WTC11 (cell line): ENCODE measurements at regions not wholly inside any gene's neighbourhood (a gene's known extent, or its start where the extent isn't known, plus 50 kb on each side); places are given as distances from the start of the nearest gene placed in this dataset.

Experiments
- ATAC-seq: fragments of 200-7000 bp; cut with Tn5 transposase; 2 replicates; pipeline ENCODE4 v1.10.0; 2021; ENCODE audit warnings: mild to moderate bottlenecking, moderate library complexity
- CTCF ChIA-PET: fragments of 300-600 bp; sonication (Branson Sonifier 250); formaldehyde crosslinking; loops from one replicate; lab custom pipeline; 2021; ENCODE audit warnings: antibody characterized with exemption; lab: Charles Lee
- POLR2A ChIA-PET: fragments of 350-600 bp; sonication (Branson Sonifier 250); formaldehyde crosslinking; loops from one replicate; lab custom pipeline; 2021; ENCODE audit warnings: antibody characterized with exemption; lab: Charles Lee
- DNase-seq: peaks from one replicate; pipeline ENCODE4 v3.0.0; 2021; ENCODE audit warnings: low spot score
- H3K27ac Mint-ChIP-seq: 2 replicates; pipeline ENCODE4 v1.8.0; 2021; ENCODE audit warnings: mixed read lengths
- H3K27me3 Mint-ChIP-seq: 2 replicates; pipeline ENCODE4 v1.8.0; 2021; ENCODE audit warnings: low read depth, mild to moderate bottlenecking, moderate library complexity, mixed read lengths
- H3K36me3 Mint-ChIP-seq: 2 replicates; pipeline ENCODE4 v1.8.0; 2021; ENCODE audit warnings: mixed read lengths
- H3K4me1 Mint-ChIP-seq: 2 replicates; pipeline ENCODE4 v1.8.0; 2022; ENCODE audit warnings: mixed read lengths
- H3K4me3 Mint-ChIP-seq: 2 replicates; pipeline ENCODE4 v1.8.0; 2021; ENCODE audit warnings: mild to moderate bottlenecking, moderate library complexity, mixed read lengths
- H3K9me3 Mint-ChIP-seq: 2 replicates; pipeline ENCODE4 v1.8.0; 2021; ENCODE audit warnings: mixed read lengths
- CREM ChIP-seq: sonication (generic); formaldehyde crosslinking; IDR thresholded peaks from 2 replicates; pipeline ENCODE4 v1.8.1; 2022; ENCODE audit warnings: mild to moderate bottlenecking, missing genetic modification reagents, moderate library complexity
- FOXK1 ChIP-seq: sonication (generic); formaldehyde crosslinking; IDR thresholded peaks from 2 replicates; pipeline ENCODE4 v1.8.0; 2022; ENCODE audit warnings: mild to moderate bottlenecking, moderate library complexity, missing genetic modification reagents
- IRF2 ChIP-seq: sonication (generic); formaldehyde crosslinking; IDR thresholded peaks from 2 replicates; pipeline ENCODE4 v1.8.0; 2022; ENCODE audit warnings: low read depth, missing genetic modification reagents, borderline replicate concordance
- JAZF1 ChIP-seq: fragments of 250-450 bp; sonication (Bioruptor Pico); IDR thresholded peaks from 2 replicates; pipeline ENCODE4 v1.9.0; 2021; ENCODE audit warnings: moderate library complexity, mild to moderate bottlenecking, inconsistent platforms
- KAT7 ChIP-seq: sonication (generic); formaldehyde crosslinking; IDR thresholded peaks from 2 replicates; pipeline ENCODE4 v1.8.1; 2023; ENCODE audit warnings: missing genetic modification reagents, mild to moderate bottlenecking, borderline replicate concordance
- MYBL2 ChIP-seq: sonication (generic); formaldehyde crosslinking; IDR thresholded peaks from 2 replicates; pipeline ENCODE4 v1.8.1; 2023; ENCODE audit warnings: mild to moderate bottlenecking, moderate library complexity, missing genetic modification reagents
- RELA ChIP-seq: sonication (generic); formaldehyde crosslinking; IDR thresholded peaks from 2 replicates; pipeline ENCODE4 v1.8.1; 2022; ENCODE audit warnings: missing genetic modification reagents, mild to moderate bottlenecking, borderline replicate concordance
- ZBTB21 ChIP-seq: sonication (generic); formaldehyde crosslinking; IDR thresholded peaks from 2 replicates; pipeline ENCODE4 v1.8.1; 2023; ENCODE audit warnings: mild to moderate bottlenecking, missing genetic modification reagents, borderline replicate concordance
- ZNF219 ChIP-seq: sonication (generic); formaldehyde crosslinking; IDR thresholded peaks from 2 replicates; pipeline ENCODE4 v1.8.0; 2023; ENCODE audit warnings: missing genetic modification reagents, mild to moderate bottlenecking, borderline replicate concordance
- TF ChIP-seq, protein P1 (sequence below): fragments of 250-450 bp; sonication (Bioruptor Pico); IDR thresholded peaks from 2 replicates; pipeline ENCODE4 v1.8.0; 2021; ENCODE audit warnings: mild to moderate bottlenecking
- TF ChIP-seq, protein P2 (sequence below): sonication (generic); formaldehyde crosslinking; IDR thresholded peaks from 2 replicates; pipeline ENCODE4 v1.8.0; 2022; ENCODE audit warnings: missing genetic modification reagents
- TF ChIP-seq, protein P3 (sequence below): sonication (generic); formaldehyde crosslinking; IDR thresholded peaks from 2 replicates; pipeline ENCODE4 v1.8.1; 2022; ENCODE audit warnings: missing genetic modification reagents, borderline replicate concordance
- TF ChIP-seq, protein P4 (sequence below): sonication (generic); formaldehyde crosslinking; IDR thresholded peaks from 2 replicates; pipeline ENCODE4 v1.8.1; 2022; ENCODE audit warnings: low read depth, mild to moderate bottlenecking, moderate library complexity, missing genetic modification reagents, borderline replicate concordance
- TF ChIP-seq, protein P5 (sequence below): fragments of 250-450 bp; sonication (Bioruptor Pico); IDR thresholded peaks from 2 replicates; pipeline ENCODE4 v1.9.0; 2021; ENCODE audit warnings: mild to moderate bottlenecking, borderline replicate concordance
- TF ChIP-seq, protein P6 (sequence below): sonication (generic); formaldehyde crosslinking; IDR thresholded peaks from 2 replicates; pipeline ENCODE4 v1.8.1; 2022; ENCODE audit warnings: mild to moderate bottlenecking, missing genetic modification reagents, moderate library complexity, borderline replicate concordance

DNA sequence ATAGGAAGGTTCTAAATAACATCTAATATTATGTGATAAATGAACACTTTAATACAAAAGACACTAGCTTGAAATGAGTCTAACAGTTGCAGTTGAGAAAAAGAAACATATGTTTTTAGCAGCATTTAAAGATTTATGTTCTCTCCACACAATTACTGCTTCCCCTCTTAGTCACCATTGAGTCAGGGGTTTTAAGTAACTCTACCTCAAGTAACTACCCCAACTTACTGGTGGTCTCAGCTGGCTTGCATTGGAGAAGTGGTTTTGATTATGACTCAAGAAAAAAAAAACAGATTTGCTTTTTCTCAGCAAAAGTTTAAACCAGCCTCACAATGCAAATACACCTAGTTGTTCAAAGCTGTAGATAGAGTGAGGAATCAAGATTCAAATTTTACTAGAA, 1216.5 kb upstream of the CDH9 start (continued):
- TF ChIP-seq, protein P1, sequence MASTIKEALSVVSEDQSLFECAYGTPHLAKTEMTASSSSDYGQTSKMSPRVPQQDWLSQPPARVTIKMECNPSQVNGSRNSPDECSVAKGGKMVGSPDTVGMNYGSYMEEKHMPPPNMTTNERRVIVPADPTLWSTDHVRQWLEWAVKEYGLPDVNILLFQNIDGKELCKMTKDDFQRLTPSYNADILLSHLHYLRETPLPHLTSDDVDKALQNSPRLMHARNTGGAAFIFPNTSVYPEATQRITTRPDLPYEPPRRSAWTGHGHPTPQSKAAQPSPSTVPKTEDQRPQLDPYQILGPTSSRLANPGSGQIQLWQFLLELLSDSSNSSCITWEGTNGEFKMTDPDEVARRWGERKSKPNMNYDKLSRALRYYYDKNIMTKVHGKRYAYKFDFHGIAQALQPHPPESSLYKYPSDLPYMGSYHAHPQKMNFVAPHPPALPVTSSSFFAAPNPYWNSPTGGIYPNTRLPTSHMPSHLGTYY (CRISPR knock-in tag): no peak
- TF ChIP-seq, protein P2, sequence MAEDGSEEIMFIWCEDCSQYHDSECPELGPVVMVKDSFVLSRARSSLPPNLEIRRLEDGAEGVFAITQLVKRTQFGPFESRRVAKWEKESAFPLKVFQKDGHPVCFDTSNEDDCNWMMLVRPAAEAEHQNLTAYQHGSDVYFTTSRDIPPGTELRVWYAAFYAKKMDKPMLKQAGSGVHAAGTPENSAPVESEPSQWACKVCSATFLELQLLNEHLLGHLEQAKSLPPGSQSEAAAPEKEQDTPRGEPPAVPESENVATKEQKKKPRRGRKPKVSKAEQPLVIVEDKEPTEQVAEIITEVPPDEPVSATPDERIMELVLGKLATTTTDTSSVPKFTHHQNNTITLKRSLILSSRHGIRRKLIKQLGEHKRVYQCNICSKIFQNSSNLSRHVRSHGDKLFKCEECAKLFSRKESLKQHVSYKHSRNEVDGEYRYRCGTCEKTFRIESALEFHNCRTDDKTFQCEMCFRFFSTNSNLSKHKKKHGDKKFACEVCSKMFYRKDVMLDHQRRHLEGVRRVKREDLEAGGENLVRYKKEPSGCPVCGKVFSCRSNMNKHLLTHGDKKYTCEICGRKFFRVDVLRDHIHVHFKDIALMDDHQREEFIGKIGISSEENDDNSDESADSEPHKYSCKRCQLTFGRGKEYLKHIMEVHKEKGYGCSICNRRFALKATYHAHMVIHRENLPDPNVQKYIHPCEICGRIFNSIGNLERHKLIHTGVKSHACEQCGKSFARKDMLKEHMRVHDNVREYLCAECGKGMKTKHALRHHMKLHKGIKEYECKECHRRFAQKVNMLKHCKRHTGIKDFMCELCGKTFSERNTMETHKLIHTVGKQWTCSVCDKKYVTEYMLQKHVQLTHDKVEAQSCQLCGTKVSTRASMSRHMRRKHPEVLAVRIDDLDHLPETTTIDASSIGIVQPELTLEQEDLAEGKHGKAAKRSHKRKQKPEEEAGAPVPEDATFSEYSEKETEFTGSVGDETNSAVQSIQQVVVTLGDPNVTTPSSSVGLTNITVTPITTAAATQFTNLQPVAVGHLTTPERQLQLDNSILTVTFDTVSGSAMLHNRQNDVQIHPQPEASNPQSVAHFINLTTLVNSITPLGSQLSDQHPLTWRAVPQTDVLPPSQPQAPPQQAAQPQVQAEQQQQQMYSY: no peak
- no peak for TF ChIP-seq FOXK1 (CRISPR knock-in tag)
- no peak for TF ChIP-seq KAT7 (CRISPR knock-in tag)
- TF ChIP-seq ZNF219 (CRISPR knock-in tag): no peak
- no peak for TF ChIP-seq IRF2 (CRISPR knock-in tag)
- no peak for TF ChIP-seq CREM
- TF ChIP-seq, protein P3, sequence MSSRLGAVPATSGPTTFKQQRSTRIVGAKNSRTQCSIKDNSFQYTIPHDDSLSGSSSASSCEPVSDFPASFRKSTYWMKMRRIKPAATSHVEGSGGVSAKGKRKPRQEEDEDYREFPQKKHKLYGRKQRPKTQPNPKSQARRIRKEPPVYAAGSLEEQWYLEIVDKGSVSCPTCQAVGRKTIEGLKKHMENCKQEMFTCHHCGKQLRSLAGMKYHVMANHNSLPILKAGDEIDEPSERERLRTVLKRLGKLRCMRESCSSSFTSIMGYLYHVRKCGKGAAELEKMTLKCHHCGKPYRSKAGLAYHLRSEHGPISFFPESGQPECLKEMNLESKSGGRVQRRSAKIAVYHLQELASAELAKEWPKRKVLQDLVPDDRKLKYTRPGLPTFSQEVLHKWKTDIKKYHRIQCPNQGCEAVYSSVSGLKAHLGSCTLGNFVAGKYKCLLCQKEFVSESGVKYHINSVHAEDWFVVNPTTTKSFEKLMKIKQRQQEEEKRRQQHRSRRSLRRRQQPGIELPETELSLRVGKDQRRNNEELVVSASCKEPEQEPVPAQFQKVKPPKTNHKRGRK: no peak

DNA sequence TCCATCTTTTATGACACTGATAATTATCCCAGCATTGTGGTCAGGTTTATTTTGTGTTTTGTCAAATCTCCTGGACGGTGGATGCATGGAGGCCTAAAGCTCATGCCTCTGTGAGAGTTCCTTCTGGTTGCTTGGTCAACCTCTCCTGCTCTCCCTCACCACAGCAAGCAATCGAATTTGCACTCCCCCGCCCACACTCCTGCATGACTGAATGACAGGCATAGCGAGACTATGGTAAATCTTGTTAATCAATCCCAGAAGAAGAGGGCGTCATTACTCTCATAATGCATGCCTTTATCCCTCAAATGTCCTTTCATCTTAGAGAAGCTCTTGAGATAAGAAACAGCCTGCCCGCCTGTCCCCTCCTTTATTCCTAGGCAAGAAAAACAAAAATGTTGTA, 1215.0 kb upstream of the CDH9 start:
- H3K4me1 Mint-ChIP-seq: peaks cover 12% of the 10 kb centered on the region
- peaks cover 34% of the 10 kb centered on the region for H3K9me3 Mint-ChIP-seq
- peaks cover 10% of the 10 kb centered on the region for H3K36me3 Mint-ChIP-seq
- CTCF ChIA-PET: no interaction called here
- ATAC-seq (no peak), DNase-seq (no peak)
- POLR2A ChIA-PET: interaction anchor here (0.6 kb wide), 1 partner anchor 20 kb away, joined by 4 read pairs; no protein-coding TSS in a partner anchor
- H3K27ac Mint-ChIP-seq: no peak overlapping the region
- H3K4me3 Mint-ChIP-seq: no peak overlapping the region
- no peaks in the 10 kb centered on the region; the same call in 1 of the 2 replicates for H3K27me3 Mint-ChIP-seq
- TF ChIP-seq ZBTB21 (no peak), MYBL2 (no peak), RELA (CRISPR knock-in tag) (no peak), JAZF1 (CRISPR knock-in tag) (no peak)
- TF ChIP-seq, protein P4, sequence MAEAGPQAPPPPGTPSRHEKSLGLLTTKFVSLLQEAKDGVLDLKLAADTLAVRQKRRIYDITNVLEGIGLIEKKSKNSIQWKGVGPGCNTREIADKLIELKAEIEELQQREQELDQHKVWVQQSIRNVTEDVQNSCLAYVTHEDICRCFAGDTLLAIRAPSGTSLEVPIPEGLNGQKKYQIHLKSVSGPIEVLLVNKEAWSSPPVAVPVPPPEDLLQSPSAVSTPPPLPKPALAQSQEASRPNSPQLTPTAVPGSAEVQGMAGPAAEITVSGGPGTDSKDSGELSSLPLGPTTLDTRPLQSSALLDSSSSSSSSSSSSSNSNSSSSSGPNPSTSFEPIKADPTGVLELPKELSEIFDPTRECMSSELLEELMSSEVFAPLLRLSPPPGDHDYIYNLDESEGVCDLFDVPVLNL: no peak
- TF ChIP-seq, protein P5, sequence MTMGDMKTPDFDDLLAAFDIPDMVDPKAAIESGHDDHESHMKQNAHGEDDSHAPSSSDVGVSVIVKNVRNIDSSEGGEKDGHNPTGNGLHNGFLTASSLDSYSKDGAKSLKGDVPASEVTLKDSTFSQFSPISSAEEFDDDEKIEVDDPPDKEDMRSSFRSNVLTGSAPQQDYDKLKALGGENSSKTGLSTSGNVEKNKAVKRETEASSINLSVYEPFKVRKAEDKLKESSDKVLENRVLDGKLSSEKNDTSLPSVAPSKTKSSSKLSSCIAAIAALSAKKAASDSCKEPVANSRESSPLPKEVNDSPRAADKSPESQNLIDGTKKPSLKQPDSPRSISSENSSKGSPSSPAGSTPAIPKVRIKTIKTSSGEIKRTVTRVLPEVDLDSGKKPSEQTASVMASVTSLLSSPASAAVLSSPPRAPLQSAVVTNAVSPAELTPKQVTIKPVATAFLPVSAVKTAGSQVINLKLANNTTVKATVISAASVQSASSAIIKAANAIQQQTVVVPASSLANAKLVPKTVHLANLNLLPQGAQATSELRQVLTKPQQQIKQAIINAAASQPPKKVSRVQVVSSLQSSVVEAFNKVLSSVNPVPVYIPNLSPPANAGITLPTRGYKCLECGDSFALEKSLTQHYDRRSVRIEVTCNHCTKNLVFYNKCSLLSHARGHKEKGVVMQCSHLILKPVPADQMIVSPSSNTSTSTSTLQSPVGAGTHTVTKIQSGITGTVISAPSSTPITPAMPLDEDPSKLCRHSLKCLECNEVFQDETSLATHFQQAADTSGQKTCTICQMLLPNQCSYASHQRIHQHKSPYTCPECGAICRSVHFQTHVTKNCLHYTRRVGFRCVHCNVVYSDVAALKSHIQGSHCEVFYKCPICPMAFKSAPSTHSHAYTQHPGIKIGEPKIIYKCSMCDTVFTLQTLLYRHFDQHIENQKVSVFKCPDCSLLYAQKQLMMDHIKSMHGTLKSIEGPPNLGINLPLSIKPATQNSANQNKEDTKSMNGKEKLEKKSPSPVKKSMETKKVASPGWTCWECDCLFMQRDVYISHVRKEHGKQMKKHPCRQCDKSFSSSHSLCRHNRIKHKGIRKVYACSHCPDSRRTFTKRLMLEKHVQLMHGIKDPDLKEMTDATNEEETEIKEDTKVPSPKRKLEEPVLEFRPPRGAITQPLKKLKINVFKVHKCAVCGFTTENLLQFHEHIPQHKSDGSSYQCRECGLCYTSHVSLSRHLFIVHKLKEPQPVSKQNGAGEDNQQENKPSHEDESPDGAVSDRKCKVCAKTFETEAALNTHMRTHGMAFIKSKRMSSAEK (CRISPR knock-in tag): no peak
- TF ChIP-seq, protein P6, sequence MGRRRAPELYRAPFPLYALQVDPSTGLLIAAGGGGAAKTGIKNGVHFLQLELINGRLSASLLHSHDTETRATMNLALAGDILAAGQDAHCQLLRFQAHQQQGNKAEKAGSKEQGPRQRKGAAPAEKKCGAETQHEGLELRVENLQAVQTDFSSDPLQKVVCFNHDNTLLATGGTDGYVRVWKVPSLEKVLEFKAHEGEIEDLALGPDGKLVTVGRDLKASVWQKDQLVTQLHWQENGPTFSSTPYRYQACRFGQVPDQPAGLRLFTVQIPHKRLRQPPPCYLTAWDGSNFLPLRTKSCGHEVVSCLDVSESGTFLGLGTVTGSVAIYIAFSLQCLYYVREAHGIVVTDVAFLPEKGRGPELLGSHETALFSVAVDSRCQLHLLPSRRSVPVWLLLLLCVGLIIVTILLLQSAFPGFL (CRISPR knock-in tag): no peak
